AG10803 (cell line): ENCODE measurements at regions not wholly inside any gene's neighbourhood (a gene's known extent, or its start where the extent isn't known, plus 50 kb on each side); places are given as distances from the start of the nearest gene placed in this dataset.

Source experiments
- DNase-seq: peaks from one replicate; pipeline ENCODE4 v3.0.0; 2010; ENCODE audit warnings: low read depth
- H3K4me3 ChIP-seq: 2 replicates; pipeline ENCODE4 v1.5.1; 2011; ENCODE audit warnings: mild to moderate bottlenecking, low read length, control low read depth
- CTCF ChIP-seq: conservative IDR thresholded peaks from 2 replicates; pipeline ENCODE4 v1.5.1; 2011; ENCODE audit warnings: mild to moderate bottlenecking, low read length, control low read depth, inconsistent platforms

DNA sequence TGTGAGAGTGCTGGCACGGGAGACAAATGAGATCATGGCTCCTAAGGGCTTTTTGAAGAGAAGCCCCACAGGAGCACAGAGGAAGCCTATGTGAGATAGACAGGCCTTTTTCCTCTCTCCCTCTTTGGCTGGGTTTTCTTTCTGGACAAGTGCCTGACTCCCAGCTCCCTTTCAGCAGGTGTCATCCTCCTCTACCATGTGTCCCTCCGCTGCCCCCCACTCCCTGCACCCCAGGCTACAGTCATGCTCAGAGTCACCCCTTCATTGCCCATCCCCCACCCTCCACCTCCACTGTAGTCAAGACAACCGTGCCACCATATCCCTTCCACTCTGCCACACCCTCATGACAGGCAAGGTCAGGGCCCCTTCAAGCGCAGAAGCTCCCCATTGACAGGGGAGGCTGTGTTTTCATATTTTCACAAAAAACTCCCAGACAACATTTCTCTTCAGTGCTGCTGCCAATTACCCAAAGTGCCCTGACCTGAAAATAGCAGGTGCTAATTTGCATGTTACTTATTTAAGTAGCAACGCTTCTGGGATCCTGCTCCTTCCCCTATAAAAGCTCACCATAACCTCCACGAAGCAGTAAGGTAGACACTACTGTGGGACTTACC is 92.1 kb upstream of the IPO9 start:
- DNase-seq, result no peak
- TF ChIP-seq CTCF, result no peak
- H3K4me3 ChIP-seq, result no peak overlapping the region

DNA sequence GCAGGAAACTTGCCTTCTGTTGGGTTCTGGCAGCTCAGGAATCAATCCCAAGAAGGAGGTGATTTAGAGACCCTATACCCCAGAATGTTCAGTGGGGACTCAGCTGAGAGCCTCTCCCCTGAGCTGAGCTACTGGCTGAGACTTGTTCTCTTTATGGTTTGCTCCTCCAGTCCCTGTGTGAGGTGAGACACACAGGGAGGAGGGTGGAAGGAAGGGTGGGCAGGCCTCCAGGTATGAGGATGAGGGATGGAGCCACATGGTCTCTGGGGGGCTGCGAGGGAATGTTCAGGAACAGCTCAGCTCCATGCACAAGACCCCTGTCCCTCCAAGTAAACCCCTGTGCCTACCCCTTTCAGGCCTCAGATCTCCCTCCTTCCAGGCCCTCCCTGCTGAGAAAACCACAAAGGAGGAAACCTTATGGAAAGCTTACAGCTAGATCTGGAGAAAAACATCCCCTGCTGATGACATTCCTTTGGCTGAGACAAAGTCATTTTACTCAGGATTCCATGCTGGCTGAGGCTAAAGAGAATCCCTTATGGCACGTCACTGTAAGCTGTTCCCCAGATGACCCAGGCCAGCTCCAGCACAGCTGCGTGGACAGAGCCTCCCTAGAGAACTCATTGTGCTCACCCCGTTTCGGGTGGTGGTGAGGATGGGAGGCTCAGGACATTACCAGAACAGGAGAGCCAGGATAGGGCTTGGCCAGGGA is 91.5 kb upstream of the IPO9 start:
- no peak for TF ChIP-seq CTCF
- H3K4me3 ChIP-seq, result no peak overlapping the region
- peak; percentile 92 for DNase-seq

DNA sequence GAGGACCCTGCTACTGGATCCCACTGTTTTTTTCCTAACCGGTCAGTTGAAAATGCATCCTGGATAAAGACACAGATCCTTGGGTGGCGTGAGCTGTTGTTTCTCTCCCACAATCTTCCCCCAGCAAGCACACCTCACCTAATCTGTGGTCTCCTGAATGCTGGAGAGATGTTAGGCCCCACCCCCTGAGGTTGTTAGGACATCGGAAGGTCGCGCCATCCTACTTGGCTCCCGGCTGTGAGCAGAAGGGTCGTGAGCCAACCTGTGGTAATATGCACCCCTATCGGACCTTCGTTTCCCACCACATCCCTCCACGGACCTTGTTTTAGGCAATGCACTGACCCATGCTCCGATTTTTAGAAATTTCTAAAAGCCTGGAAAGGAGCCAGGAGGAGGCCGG is 89.9 kb upstream of the IPO9 start:
- peak overlapping the region; percentile 64 for H3K4me3 ChIP-seq
- TF ChIP-seq CTCF, result no peak
- no peak for DNase-seq

DNA sequence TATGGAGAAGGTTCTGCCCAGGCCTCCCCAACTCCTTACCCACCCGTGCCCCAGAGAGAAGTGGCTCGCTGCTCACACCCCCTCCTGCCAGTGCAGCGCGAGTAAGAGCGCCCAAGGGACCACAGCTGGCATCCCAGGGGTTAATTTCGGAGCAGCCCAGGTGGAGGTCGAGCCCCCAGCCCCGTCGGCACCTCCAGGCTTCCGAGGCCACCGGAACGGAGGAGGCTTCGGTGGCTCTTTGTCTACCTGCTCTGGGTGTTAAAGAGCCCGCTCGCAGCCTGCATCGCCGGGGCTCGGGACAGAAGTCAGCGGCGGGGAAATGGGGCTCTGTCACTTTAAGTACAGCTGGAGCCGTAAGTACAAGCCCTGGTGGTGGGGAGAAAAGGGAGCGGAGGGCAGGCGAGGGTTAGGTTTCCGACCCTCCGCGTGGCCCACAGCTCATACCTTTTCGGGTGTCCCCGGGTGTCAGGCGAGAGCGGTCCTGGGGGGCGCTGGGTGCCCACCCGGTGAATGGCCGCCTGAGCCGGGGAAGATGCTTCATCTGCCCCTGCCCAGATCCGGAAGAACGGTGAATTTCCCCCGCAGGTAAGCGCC is 89.4 kb upstream of the IPO9 start:
- peak; percentile 31 for DNase-seq
- peak overlapping the region; percentile 64 for H3K4me3 ChIP-seq
- no peak for TF ChIP-seq CTCF

DNA sequence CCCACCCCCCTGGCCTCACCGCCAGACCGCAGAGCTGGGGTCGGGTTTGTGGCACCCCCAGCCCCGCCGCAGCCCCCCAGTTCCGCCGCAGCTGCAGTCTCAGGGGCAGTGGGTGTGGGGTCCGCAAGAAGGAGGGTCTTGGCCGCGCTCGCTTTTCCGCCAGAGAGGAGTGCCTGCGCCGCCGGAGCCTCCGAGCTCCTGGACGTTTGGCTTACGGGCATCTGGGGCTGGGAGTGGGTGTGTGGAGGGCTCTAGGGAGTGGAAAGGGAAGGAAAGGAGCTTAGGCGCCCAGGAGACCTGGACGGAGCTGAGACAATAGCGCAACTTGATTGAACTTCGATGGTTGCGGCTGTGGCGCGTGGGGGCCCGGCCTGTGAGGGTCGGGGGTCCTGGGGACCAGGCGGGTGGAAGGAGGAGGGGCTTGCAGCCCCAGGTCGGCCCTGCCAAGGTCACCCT is 88.8 kb upstream of the IPO9 start:
- no peak for DNase-seq
- TF ChIP-seq CTCF, result no peak
- H3K4me3 ChIP-seq, result peak overlapping the region; percentile 64

DNA sequence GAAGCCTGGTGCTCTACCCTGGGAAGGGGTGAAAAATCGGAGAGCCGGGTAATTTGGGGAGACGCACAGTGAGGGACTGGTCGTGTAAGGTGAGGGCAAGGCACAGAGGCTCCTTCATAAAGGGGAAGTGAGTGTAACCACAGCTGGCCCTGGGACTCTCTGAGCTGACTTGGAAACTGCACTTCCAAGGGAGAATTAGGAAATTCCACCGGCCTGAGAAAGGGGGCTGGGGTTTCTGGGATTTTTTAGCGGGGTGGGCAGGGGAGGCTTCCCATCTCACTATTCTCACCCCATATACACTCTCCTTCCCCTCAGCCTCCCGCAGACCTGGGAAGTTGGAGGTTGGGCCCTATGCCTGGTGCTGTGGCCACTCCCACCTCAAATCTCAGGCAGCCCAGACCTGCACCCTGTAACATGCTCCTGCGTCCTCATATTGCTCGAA is 88.3 kb upstream of the IPO9 start:
- no peak for DNase-seq
- H3K4me3 ChIP-seq, result peak overlapping the region; percentile 64
- no peak for TF ChIP-seq CTCF
